Mesenchymal stem cell (in vitro differentiated cells and primary cell): ENCODE measurements at regions not wholly inside any gene's neighbourhood (a gene's known extent, or its start where the extent isn't known, plus 50 kb on each side); places are given as distances from the start of the nearest gene placed in this dataset.

ENCODE experiments used
- DNase-seq: peaks from one replicate; pipeline ENCODE4 v3.0.0-alpha.2; 2013
- H2AFZ ChIP-seq: one replicate; pipeline ENCODE4 v1.6.1; 2013; ENCODE audit warnings: low read depth, mild to moderate bottlenecking, control low read depth, inconsistent platforms, low read length, moderate library complexity
- H2AK5ac ChIP-seq: 2 replicates; pipeline ENCODE4 v1.6.1; 2013; ENCODE audit warnings: low read length, moderate library complexity, mild to moderate bottlenecking, inconsistent platforms; ENCODE audit not compliant: severe bottlenecking
- H2BK120ac ChIP-seq: one replicate; pipeline ENCODE4 v1.6.1; 2013; ENCODE audit warnings: low read depth, mild to moderate bottlenecking, inconsistent platforms, low read length, moderate library complexity
- H2BK12ac ChIP-seq, 2 experiments: one replicate each; pipeline ENCODE4 v1.6.1; 2013; ENCODE audit warnings: inconsistent platforms in 2 of 2, low read length in 2 of 2, mild to moderate bottlenecking in 2 of 2, moderate library complexity in 2 of 2, control low read depth in 1 of 2
- H2BK15ac ChIP-seq: one replicate; pipeline ENCODE4 v1.6.1; 2013; ENCODE audit warnings: mild to moderate bottlenecking, low read depth, inconsistent platforms; ENCODE audit not compliant: poor library complexity, severe bottlenecking
- H2BK5ac ChIP-seq: 2 replicates; pipeline ENCODE4 v1.6.1; 2013; ENCODE audit warnings: low read depth, mild to moderate bottlenecking, low read length, control low read depth, inconsistent platforms; ENCODE audit not compliant: poor library complexity, severe bottlenecking
- H3K14ac ChIP-seq, 2 experiments: one replicate each; pipeline ENCODE4 v1.6.1; 2013; ENCODE audit warnings: inconsistent platforms in 2 of 2, low read length in 2 of 2, control low read depth in 1 of 2, mild to moderate bottlenecking in 1 of 2, moderate library complexity in 1 of 2
- H3K18ac ChIP-seq, 2 experiments: one replicate each; pipeline ENCODE4 v1.6.1; 2013; ENCODE audit warnings: inconsistent platforms in 2 of 2, low read length in 2 of 2, control low read depth in 1 of 2, low read depth in 1 of 2, mild to moderate bottlenecking in 1 of 2
- H3K23ac ChIP-seq, 2 experiments: one replicate each; pipeline ENCODE4 v1.6.1; 2013; ENCODE audit warnings: inconsistent platforms in 2 of 2, low read length in 2 of 2, mild to moderate bottlenecking in 2 of 2, moderate library complexity in 2 of 2, control low read depth in 1 of 2
- H3K27ac ChIP-seq: 2 replicates; pipeline ENCODE4 v1.5.1; 2013; ENCODE audit warnings: mild to moderate bottlenecking, moderate library complexity, low read length, control low read depth, inconsistent platforms; ENCODE audit not compliant: poor library complexity, severe bottlenecking
- H3K27me3 ChIP-seq, 2 experiments: 2 replicates each; pipeline versions ENCODE4 v1.6.1 to v1.7.0; 2013; ENCODE audit warnings: low read length in 2 of 2, mild to moderate bottlenecking in 2 of 2, moderate library complexity in 2 of 2, control low read depth in 1 of 2, inconsistent platforms in 1 of 2; ENCODE audit not compliant: control insufficient read depth in 1 of 2, insufficient read depth in 1 of 2
- H3K36me3 ChIP-seq, 2 experiments: 2 replicates each; pipeline versions ENCODE4 v1.6.1 to v1.7.0; 2013; ENCODE audit warnings: low read length in 2 of 2, control low read depth in 1 of 2, inconsistent platforms in 1 of 2, low read depth in 1 of 2, mild to moderate bottlenecking in 1 of 2; ENCODE audit not compliant: insufficient read depth in 2 of 2, control insufficient read depth in 1 of 2
- H3K4ac ChIP-seq, 2 experiments: one replicate each; pipeline ENCODE4 v1.6.1; 2013; ENCODE audit warnings: inconsistent platforms in 2 of 2, low read length in 2 of 2, mild to moderate bottlenecking in 2 of 2, moderate library complexity in 2 of 2, control low read depth in 1 of 2, low read depth in 1 of 2
- H3K4me1 ChIP-seq: 2 replicates; pipeline ENCODE4 v1.6.1; 2013; ENCODE audit warnings: low read depth, low read length, control low read depth; ENCODE audit not compliant: control insufficient read depth, insufficient read depth
- H3K4me2 ChIP-seq: 2 replicates; pipeline ENCODE4 v1.6.1; 2013; ENCODE audit warnings: low read length, mild to moderate bottlenecking, inconsistent platforms; ENCODE audit not compliant: poor library complexity, severe bottlenecking
- H3K4me3 ChIP-seq, 2 experiments: 2 replicates each; pipeline versions ENCODE4 v1.5.1 to v1.7.0; 2013; ENCODE audit warnings: low read length in 2 of 2, mild to moderate bottlenecking in 2 of 2, control low read depth in 1 of 2, low read depth in 1 of 2; ENCODE audit not compliant: insufficient read depth in 1 of 2
- H3K79me1 ChIP-seq: replicated peaks from 2 replicates; pipeline ENCODE4 v1.6.1; 2013; ENCODE audit warnings: mild to moderate bottlenecking, control low read depth, low read length, inconsistent platforms; ENCODE audit not compliant: poor library complexity, severe bottlenecking
- H3K9ac ChIP-seq: 2 replicates; pipeline ENCODE4 v1.7.0; 2013; ENCODE audit warnings: mild to moderate bottlenecking, low read length, moderate library complexity
- H3K9me3 ChIP-seq: 2 replicates; pipeline ENCODE4 v1.7.0; 2013; ENCODE audit warnings: mild to moderate bottlenecking, low read length; ENCODE audit not compliant: control insufficient read depth
- H4K8ac ChIP-seq: one replicate; pipeline ENCODE4 v1.6.1; 2013; ENCODE audit warnings: inconsistent platforms, mild to moderate bottlenecking, low read length, moderate library complexity
- H4K91ac ChIP-seq: one replicate; pipeline ENCODE4 v1.6.1; 2013; ENCODE audit warnings: mild to moderate bottlenecking, low read length, inconsistent platforms
- WGBS: methylation state at CpG from one replicate; pipeline ENCODE4 v1.1.7; 2013; ENCODE audit warnings: mixed read lengths; 5-methylcytosine and 5-hydroxymethylcytosine counted together

- H3K9me3 ChIP-seq = peaks cover 4% of the 10 kb centered on the region
- no peak overlapping the region for H2BK5ac ChIP-seq
- no peak overlapping the region for H2AK5ac ChIP-seq
- no peaks in the 10 kb centered on the region for H3K36me3 ChIP-seq
- H2BK120ac ChIP-seq = no peak overlapping the region
- H3K9ac ChIP-seq = no peak overlapping the region
- no peak overlapping the region for H3K23ac ChIP-seq
- no peak for DNase-seq
- no peaks in the 10 kb centered on the region for H3K27me3 ChIP-seq
- H3K18ac ChIP-seq = peak overlapping the region in 1 of 2 experiments; percentile 55
- H3K4me3 ChIP-seq = peak overlapping the region in 1 of 2 experiments; percentile 8
- H3K4me2 ChIP-seq = no peak overlapping the region
- no peaks in the 10 kb centered on the region for H3K4me1 ChIP-seq
- 82% methylated on average over 7 of the region's 7 CpGs for WGBS
- no peak overlapping the region for H2AFZ ChIP-seq
- H3K27ac ChIP-seq = no peak overlapping the region
- H3K4ac ChIP-seq = no peak overlapping the region
- no peak overlapping the region for H2BK12ac ChIP-seq
- H3K14ac ChIP-seq = peak overlapping the region in 1 of 2 experiments; percentile 39
- peak overlapping the region; percentile 43 for H4K91ac ChIP-seq
- no peak overlapping the region for H2BK15ac ChIP-seq
- no peaks in the 10 kb centered on the region for H3K79me1 ChIP-seq
- no peak overlapping the region for H4K8ac ChIP-seq
Observed at GRCh38 chr3:89571707-89572106, 464.3 kb downstream of the EPHA3 start.

GRCh38 chr3:89572261-89572660 is 464.8 kb downstream of the EPHA3 start:
- Histone ChIP-seq H3K9ac (no peak overlapping the region), H3K14ac (no peak overlapping the region), H3K18ac (no peak overlapping the region), H3K9me3 (peaks cover 3% of the 10 kb centered on the region), H2BK12ac (no peak overlapping the region), H3K4me3 (no peak overlapping the region), H3K4me1 (no peaks in the 10 kb centered on the region), H2BK5ac (no peak overlapping the region), H3K4me2 (no peak overlapping the region), H2AK5ac (no peak overlapping the region), H3K36me3 (no peaks in the 10 kb centered on the region), H3K27ac (no peak overlapping the region), H3K27me3 (no peaks in the 10 kb centered on the region), H2BK120ac (no peak overlapping the region), H4K91ac (no peak overlapping the region), H4K8ac (no peak overlapping the region), H3K4ac (no peak overlapping the region), H3K79me1 (no peaks in the 10 kb centered on the region), H3K23ac (no peak overlapping the region), H2BK15ac (no peak overlapping the region), H2AFZ (no peak overlapping the region)
- DNase-seq = no peak
- WGBS = no CpG with 5 or more reads among the region's 1 CpG

DNA sequence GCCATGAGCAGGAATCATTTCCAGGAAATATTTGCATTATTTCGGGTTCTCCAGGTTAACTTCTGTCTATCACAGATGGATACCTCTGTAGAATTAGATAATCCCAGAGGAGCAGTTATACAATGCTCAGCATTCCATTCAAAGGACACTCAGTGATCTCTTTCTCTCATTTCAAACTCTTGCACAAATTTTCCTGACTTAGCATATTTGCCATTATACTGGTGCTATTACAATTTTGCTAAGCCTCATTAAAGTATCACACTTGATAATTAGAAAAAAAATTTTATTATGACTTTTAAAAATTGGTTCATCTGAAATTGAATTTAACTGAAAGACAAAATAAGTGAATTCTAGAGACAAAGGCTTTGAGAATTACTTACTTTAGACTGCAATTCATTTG is 469.0 kb downstream of the EPHA3 start:
- Histone ChIP-seq H3K4me3 (no peak overlapping the region), H3K27me3 (no peaks in the 10 kb centered on the region), H3K9ac (no peak overlapping the region), H3K4me1 (no peaks in the 10 kb centered on the region), H2BK12ac (no peak overlapping the region), H2AK5ac (no peak overlapping the region), H2BK120ac (no peak overlapping the region), H3K27ac (no peak overlapping the region), H2BK15ac (no peak overlapping the region), H3K4ac (no peak overlapping the region), H3K14ac (no peak overlapping the region), H3K9me3 (no peaks in the 10 kb centered on the region), H3K36me3 (no peaks in the 10 kb centered on the region), H4K8ac (no peak overlapping the region), H4K91ac (no peak overlapping the region), H2BK5ac (no peak overlapping the region), H3K4me2 (no peak overlapping the region), H2AFZ (no peak overlapping the region), H3K23ac (no peak overlapping the region), H3K79me1 (no peaks in the 10 kb centered on the region), H3K18ac (no peak overlapping the region)
- 89% methylated on average over 1 of the region's 1 CpG for WGBS
- DNase-seq = no peak

DNA sequence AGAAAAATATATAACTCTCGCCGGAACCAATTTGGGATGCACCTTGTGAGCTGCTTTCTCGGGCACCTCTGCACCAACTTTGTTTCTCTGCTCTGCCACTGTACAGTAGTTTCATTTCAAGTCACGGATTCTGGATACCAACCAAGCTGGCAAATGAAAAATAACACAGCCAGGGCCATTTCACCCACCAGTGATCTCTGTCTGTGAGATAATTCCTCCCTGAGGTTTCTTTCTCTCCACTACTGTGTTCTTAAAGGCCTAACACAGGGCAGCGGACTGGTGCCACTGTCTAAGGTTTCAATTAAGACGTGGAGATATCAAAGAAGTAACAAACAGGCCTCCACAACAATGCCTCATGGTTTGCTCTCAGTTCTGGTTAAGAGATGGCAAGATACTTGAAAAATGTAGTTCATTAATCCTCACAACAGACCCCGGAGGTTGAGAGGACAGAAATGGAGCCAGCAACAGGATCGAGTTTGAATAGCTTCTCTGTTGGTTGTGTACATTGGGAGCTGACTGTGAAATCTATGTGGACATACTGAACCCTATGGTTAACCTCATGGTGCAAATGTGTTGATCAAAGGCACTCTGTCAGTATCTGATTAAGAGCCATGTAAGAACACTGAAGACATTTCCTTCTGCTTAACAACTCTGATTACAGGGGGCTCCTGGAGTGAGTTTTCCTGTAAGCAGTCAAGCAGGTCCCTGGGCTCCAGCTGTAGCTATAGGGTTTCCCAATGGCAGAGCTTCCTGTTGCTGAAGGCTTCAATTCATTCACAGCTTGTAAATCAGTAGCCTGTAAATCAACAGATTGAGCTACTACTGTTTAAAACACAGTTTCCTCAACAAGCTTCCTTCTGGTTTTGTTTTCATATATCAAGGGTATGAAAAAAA is 470.5 kb downstream of the EPHA3 start:
- H3K18ac ChIP-seq = peak overlapping the region in 1 of 2 experiments; percentile 8
- H2BK12ac ChIP-seq = no peak overlapping the region
- no peak overlapping the region for H3K4me3 ChIP-seq
- no peak overlapping the region for H3K9ac ChIP-seq
- H3K79me1 ChIP-seq = no peaks in the 10 kb centered on the region
- no peak overlapping the region for H3K4ac ChIP-seq
- H4K8ac ChIP-seq = no peak overlapping the region
- H2BK5ac ChIP-seq = no peak overlapping the region
- 79% methylated on average over 8 of the region's 8 CpGs for WGBS
- H3K36me3 ChIP-seq = no peaks in the 10 kb centered on the region
- no peaks in the 10 kb centered on the region for H3K9me3 ChIP-seq
- no peak overlapping the region for H3K27ac ChIP-seq
- no peaks in the 10 kb centered on the region for H3K4me1 ChIP-seq
- no peak overlapping the region for H3K4me2 ChIP-seq
- no peak overlapping the region for H4K91ac ChIP-seq
- H3K27me3 ChIP-seq = no peaks in the 10 kb centered on the region
- H2BK15ac ChIP-seq = no peak overlapping the region
- H3K14ac ChIP-seq = no peak overlapping the region
- no peak for DNase-seq
- no peak overlapping the region for H2BK120ac ChIP-seq
- H2AFZ ChIP-seq = no peak overlapping the region
- H3K23ac ChIP-seq = no peak overlapping the region
- no peak overlapping the region for H2AK5ac ChIP-seq
